SK-N-SH (cell line): ENCODE measurements at regions not wholly inside any gene's neighbourhood (a gene's known extent, or its start where the extent isn't known, plus 50 kb on each side); places are given as distances from the start of the nearest gene placed in this dataset.

Experiments used
- CTCF ChIA-PET: fragments of 300-600, 350-600 bp; formaldehyde crosslinking; extraction: SDS; loops from one replicate; lab custom pipeline; 2021; lab: Yijun Ruan, JAX
- POLR2A ChIA-PET: fragments of 350-600 bp; sonication (Branson Sonifier 250); formaldehyde crosslinking; extraction: SDS; loops from one replicate; lab custom pipeline; 2020; ENCODE audit warnings: antibody characterized with exemption, inconsistent platforms; lab: Yijun Ruan, JAX
- DNase-seq: peaks from one replicate; pipeline ENCODE4 v3.0.0; 2012
- H2AFZ ChIP-seq: fragments of 200-600 bp; sonication (generic); 2 replicates; pipeline ENCODE4 v1.8.1; 2016; ENCODE audit warnings: antibody characterized with exemption, mild to moderate bottlenecking, low read depth
- H3F3A ChIP-seq: fragments of 200-600 bp; sonication (generic); replicated peaks from 2 replicates; pipeline ENCODE3; 2016; ENCODE audit warnings: antibody characterized with exemption, mild to moderate bottlenecking; ENCODE audit not compliant: insufficient read depth
- H3K27ac ChIP-seq, 2 experiments: fragments of 200-500 bp in 1 of 2; fragments of 200-600 bp in 1 of 2; sonication (Bioruptor generic) in 1 of 2; sonication (generic), shearing (Covaris generic) in 1 of 2; 2 replicates each; pipeline versions ENCODE4 v1.5.1 to v1.6.1; 2014 to 2016; ENCODE audit warnings: low read depth in 2 of 2, inconsistent platforms in 1 of 2, low read length in 1 of 2, mild to moderate bottlenecking in 1 of 2, mixed read lengths in 1 of 2
- H3K27me3 ChIP-seq: fragments of 200-600 bp; sonication (generic), shearing (Covaris generic); 2 replicates; pipeline ENCODE4 v1.6.1; 2016; ENCODE audit warnings: mixed run types; ENCODE audit not compliant: insufficient read depth
- H3K36me3 ChIP-seq, 2 experiments: fragments of 200-500 bp in 1 of 2; fragments of 200-600 bp in 1 of 2; sonication (Bioruptor generic) in 1 of 2; sonication (generic) in 1 of 2; replicated peaks in 1 of 2; 2 replicates each; pipeline versions ENCODE3 to v1.5.1; 2014 to 2016; ENCODE audit warnings: low read length in 1 of 2, mild to moderate bottlenecking in 1 of 2; ENCODE audit not compliant: insufficient read depth in 2 of 2, control insufficient read depth in 1 of 2
- H3K4me1 ChIP-seq, 2 experiments: fragments of 200-500 bp in 1 of 2; fragments of 200-600 bp in 1 of 2; sonication (Bioruptor generic) in 1 of 2; sonication (generic), shearing (Covaris generic) in 1 of 2; 2 replicates each; pipeline versions ENCODE4 v1.5.1 to v1.6.1; 2014 to 2016; ENCODE audit warnings: low read depth in 1 of 2, low read length in 1 of 2, mixed run types in 1 of 2; ENCODE audit not compliant: insufficient read depth in 2 of 2, control insufficient read depth in 1 of 2
- H3K4me2 ChIP-seq: fragments of 200-600 bp; sonication (generic), shearing (Covaris generic); 2 replicates; pipeline ENCODE4 v1.6.1; 2017; ENCODE audit warnings: mixed run types
- H3K4me3 ChIP-seq, 2 experiments: fragments of 200-500 bp in 1 of 2; fragments of 200-600 bp in 1 of 2; sonication (Bioruptor generic) in 1 of 2; sonication (generic), shearing (Covaris generic) in 1 of 2; 2 replicates each; pipeline versions ENCODE4 v1.5.1 to v1.8.1; 2014 to 2016; ENCODE audit warnings: low read depth in 2 of 2, inconsistent platforms in 1 of 2, low read length in 1 of 2, mild to moderate bottlenecking in 1 of 2, mixed read lengths in 1 of 2, moderate library complexity in 1 of 2
- H3K79me2 ChIP-seq: fragments of 200-600 bp; sonication (generic); 2 replicates; pipeline ENCODE4 v1.8.1; 2017; ENCODE audit warnings: mild to moderate bottlenecking; ENCODE audit not compliant: insufficient read depth
- H3K9ac ChIP-seq: fragments of 200-600 bp; sonication (generic); 2 replicates; pipeline ENCODE4 v1.6.1; 2017; ENCODE audit warnings: mixed run types
- H3K9me2 ChIP-seq: fragments of 200-600 bp; sonication (generic); 2 replicates; pipeline ENCODE4 v1.6.1; 2017; ENCODE audit warnings: mixed run types
- H3K9me3 ChIP-seq: fragments of 200-600 bp; sonication (generic); 2 replicates; pipeline ENCODE4 v1.6.1; 2017; ENCODE audit warnings: mixed run types, mild to moderate bottlenecking, moderate library complexity
- H4K20me1 ChIP-seq: fragments of 200-600 bp; sonication (generic); 2 replicates; pipeline ENCODE4 v1.6.1; 2017; ENCODE audit warnings: mild to moderate bottlenecking, mixed run types; ENCODE audit not compliant: insufficient read depth
- EP300 ChIP-seq, 2 experiments: IDR thresholded peaks; 2 replicates each; pipeline versions ENCODE4 v1.4.0 to v1.6.1; 2012; ENCODE audit warnings: borderline replicate concordance in 1 of 2, low read depth in 1 of 2, low read length in 1 of 2
- EZH2phosphoT487 ChIP-seq: fragments of 200-600 bp; sonication (generic); IDR thresholded peaks from 2 replicates; pipeline ENCODE4 v1.6.1; 2017; ENCODE audit warnings: low read depth, mixed run types, mild to moderate bottlenecking, antibody characterized with exemption, moderate library complexity, borderline replicate concordance
- FOXJ3 ChIP-seq: sonication (generic); formaldehyde crosslinking; IDR thresholded peaks from 2 replicates; pipeline ENCODE4 v1.5.1; 2020; ENCODE audit warnings: mild to moderate bottlenecking, missing genetic modification reagents
- FOXM1 ChIP-seq: IDR thresholded peaks from 2 replicates; pipeline ENCODE4 v1.4.0; 2012; ENCODE audit warnings: low read depth, mild to moderate bottlenecking
- GATA2 ChIP-seq: sonication (generic); formaldehyde crosslinking; IDR thresholded peaks from 2 replicates; pipeline ENCODE4 v1.5.0; 2020; ENCODE audit warnings: mild to moderate bottlenecking, missing genetic modification reagents
- MEF2A ChIP-seq: IDR thresholded peaks from 2 replicates; pipeline ENCODE4 v1.4.0; 2012; ENCODE audit warnings: low read depth, borderline replicate concordance
- RAD21 ChIP-seq: IDR thresholded peaks from 2 replicates; pipeline ENCODE4 v1.6.1; 2012; ENCODE audit warnings: mild to moderate bottlenecking, low read length
- RCOR1 ChIP-seq: fragments of 150-350 bp; IDR thresholded peaks from 2 replicates; pipeline ENCODE4 v1.6.1; 2017; ENCODE audit warnings: antibody characterized with exemption, low read length
- RXRA ChIP-seq: IDR thresholded peaks from 2 replicates; pipeline ENCODE4 v1.4.0; 2012; ENCODE audit warnings: low read depth, mild to moderate bottlenecking, borderline replicate concordance
- SMC3 ChIP-seq: IDR thresholded peaks from 2 replicates; pipeline ENCODE4 v1.6.1; 2012; ENCODE audit warnings: low read depth, low read length, improper control_type of control experiment
- TAF1 ChIP-seq: IDR thresholded peaks from 2 replicates; pipeline ENCODE4 v1.6.1; 2012; ENCODE audit warnings: low read depth, mild to moderate bottlenecking, low read length, moderate library complexity, borderline replicate concordance
- TEAD4 ChIP-seq: IDR thresholded peaks from 2 replicates; pipeline ENCODE4 v1.4.0; 2012; ENCODE audit warnings: mild to moderate bottlenecking, borderline replicate concordance; ENCODE audit not compliant: insufficient read depth
- YY1 ChIP-seq: IDR thresholded peaks from 2 replicates; pipeline ENCODE4 v1.4.0; 2012; ENCODE audit warnings: low read depth, mild to moderate bottlenecking
- WGBS: methylation state at CpG from one replicate; pipeline ENCODE4 v1.1.6; 2017; ENCODE audit warnings: low lambda C conversion rate; 5-methylcytosine and 5-hydroxymethylcytosine counted together
- TF ChIP-seq, protein P1 (sequence below): IDR thresholded peaks from 2 replicates; pipeline ENCODE4 v1.4.0; 2012; ENCODE audit warnings: low read depth, borderline replicate concordance
- TF ChIP-seq, protein P2 (sequence below): IDR thresholded peaks from 2 replicates; pipeline ENCODE4 v1.4.0; 2012; ENCODE audit warnings: low read depth
- TF ChIP-seq, protein P3 (sequence below): fragments of 150-350 bp; IDR thresholded peaks from 2 replicates; pipeline ENCODE4 v1.6.1; 2017; ENCODE audit warnings: antibody characterized with exemption, low read length, low read depth, borderline replicate concordance

DNA sequence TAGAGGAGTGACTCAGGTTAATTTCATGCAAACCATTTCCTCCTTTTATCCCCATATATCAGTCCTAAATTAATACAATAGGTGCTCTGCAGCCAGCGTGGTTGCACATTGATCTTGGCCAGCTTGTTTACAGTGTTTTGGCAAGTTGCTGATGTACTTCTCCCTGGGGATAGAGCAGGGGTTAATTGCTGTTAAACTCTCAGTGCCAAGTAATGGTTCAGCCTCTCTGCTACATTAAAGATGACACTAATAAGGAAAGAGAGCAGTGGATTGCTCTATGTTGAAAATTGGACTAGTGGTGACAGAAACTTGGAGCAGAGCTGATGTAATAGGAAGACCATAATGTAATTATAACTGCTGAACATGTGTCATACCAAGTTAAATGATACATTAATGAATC, 717.5 kb downstream of the RERGL start:
- Histone ChIP-seq H3K9ac (no peak overlapping the region), H3K4me1 (no peaks in the 10 kb centered on the region; a peak in 2 of 4 replicates), H3K27me3 (no peaks in the 10 kb centered on the region), H4K20me1 (no peaks in the 10 kb centered on the region), H3K27ac (no peak overlapping the region), H3K9me3 (no peaks in the 10 kb centered on the region), H3K79me2 (no peaks in the 10 kb centered on the region), H3K4me3 (no peak overlapping the region), H2AFZ (no peak overlapping the region), H3F3A (no peaks in the 10 kb centered on the region), H3K9me2 (no peaks in the 10 kb centered on the region), H3K4me2 (no peak overlapping the region), H3K36me3 (no peaks in the 10 kb centered on the region)
- CTCF ChIA-PET: no interaction called here
- 4% methylated on average over 1 of the region's 1 CpG for WGBS
- POLR2A ChIA-PET: no interaction called here
- TF ChIP-seq, protein P1, sequence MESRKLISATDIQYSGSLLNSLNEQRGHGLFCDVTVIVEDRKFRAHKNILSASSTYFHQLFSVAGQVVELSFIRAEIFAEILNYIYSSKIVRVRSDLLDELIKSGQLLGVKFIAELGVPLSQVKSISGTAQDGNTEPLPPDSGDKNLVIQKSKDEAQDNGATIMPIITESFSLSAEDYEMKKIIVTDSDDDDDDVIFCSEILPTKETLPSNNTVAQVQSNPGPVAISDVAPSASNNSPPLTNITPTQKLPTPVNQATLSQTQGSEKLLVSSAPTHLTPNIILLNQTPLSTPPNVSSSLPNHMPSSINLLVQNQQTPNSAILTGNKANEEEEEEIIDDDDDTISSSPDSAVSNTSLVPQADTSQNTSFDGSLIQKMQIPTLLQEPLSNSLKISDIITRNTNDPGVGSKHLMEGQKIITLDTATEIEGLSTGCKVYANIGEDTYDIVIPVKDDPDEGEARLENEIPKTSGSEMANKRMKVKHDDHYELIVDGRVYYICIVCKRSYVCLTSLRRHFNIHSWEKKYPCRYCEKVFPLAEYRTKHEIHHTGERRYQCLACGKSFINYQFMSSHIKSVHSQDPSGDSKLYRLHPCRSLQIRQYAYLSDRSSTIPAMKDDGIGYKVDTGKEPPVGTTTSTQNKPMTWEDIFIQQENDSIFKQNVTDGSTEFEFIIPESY: no peak
- TF ChIP-seq GATA2 (CRISPR knock-in tag) (no peak), EP300 (IDR thresholded peaks at IDR 0.05; ENCODE audit: borderline replicate concordance in 1 of 2, low read depth in 1 of 2, low read length in 1 of 2) (no peak), FOXJ3 (CRISPR knock-in tag) (no peak), YY1 (no peak), FOXM1 (no peak), TEAD4 (no peak), TAF1 (no peak), MEF2A (no peak), RCOR1 (no peak)
- TF ChIP-seq, protein P2, sequence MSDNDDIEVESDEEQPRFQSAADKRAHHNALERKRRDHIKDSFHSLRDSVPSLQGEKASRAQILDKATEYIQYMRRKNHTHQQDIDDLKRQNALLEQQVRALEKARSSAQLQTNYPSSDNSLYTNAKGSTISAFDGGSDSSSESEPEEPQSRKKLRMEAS: no peak
- DNase-seq: no peak

DNA sequence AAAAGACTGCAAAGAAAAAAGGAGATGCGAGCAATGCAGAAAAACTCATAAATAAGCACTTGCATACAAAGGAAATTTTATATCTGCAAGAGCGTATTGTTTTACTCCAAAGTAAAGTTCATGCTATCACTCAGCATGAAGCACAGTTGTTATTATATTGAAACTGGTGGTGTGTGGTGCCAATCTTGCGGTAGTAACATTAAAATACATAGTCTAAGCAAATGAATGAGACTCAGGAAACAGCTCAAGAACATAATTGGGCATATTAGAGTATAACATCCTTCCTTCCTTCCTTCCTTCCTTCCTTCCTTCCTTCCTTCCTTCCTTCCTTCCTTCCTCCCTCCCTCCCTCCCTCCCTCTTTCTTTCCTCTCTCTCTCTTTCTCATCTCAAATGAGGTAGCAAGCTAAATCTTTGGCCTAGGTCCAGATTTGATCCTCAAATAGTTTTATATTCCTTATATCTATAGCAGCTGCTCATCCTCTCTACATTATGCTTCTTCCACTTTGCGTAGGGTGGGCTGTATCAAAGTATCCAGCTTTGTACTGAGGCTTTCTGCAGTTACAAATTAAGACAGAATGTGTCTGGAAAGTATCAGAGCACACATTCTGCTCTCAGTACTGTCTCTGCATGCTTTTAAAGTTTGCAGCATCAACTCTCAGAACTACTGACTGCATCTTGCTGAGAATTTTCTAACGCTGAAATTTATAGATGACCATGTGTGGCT, 718.3 kb downstream of the RERGL start:
- Histone ChIP-seq H3K27ac (no peak overlapping the region), H3K36me3 (no peaks in the 10 kb centered on the region), H3K9me3 (no peaks in the 10 kb centered on the region), H2AFZ (no peak overlapping the region), H3F3A (no peaks in the 10 kb centered on the region), H3K9me2 (no peaks in the 10 kb centered on the region), H4K20me1 (no peaks in the 10 kb centered on the region), H3K79me2 (no peaks in the 10 kb centered on the region), H3K9ac (no peak overlapping the region), H3K4me1 (no peaks in the 10 kb centered on the region; a peak in 2 of 4 replicates), H3K27me3 (no peaks in the 10 kb centered on the region), H3K4me2 (no peak overlapping the region), H3K4me3 (no peak overlapping the region)
- 19% methylated on average over 5 of the region's 5 CpGs for WGBS
- POLR2A ChIA-PET: no interaction called here
- no peak for TF ChIP-seq RAD21
- TF ChIP-seq, protein P3, sequence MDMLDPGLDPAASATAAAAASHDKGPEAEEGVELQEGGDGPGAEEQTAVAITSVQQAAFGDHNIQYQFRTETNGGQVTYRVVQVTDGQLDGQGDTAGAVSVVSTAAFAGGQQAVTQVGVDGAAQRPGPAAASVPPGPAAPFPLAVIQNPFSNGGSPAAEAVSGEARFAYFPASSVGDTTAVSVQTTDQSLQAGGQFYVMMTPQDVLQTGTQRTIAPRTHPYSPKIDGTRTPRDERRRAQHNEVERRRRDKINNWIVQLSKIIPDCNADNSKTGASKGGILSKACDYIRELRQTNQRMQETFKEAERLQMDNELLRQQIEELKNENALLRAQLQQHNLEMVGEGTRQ: no peak
- no peak for TF ChIP-seq SMC3
- TF ChIP-seq EZH2phosphoT487: no peak
- no peak for TF ChIP-seq RXRA
- no peak for DNase-seq
- CTCF ChIA-PET: no interaction called here
